Transverse colon (tissue), 4 donors: ENCODE measurements at regions not wholly inside any gene's neighbourhood (a gene's known extent, or its start where the extent isn't known, plus 50 kb on each side); places are given as distances from the start of the nearest gene placed in this dataset.

Experiments
- DNase-seq: peaks from one replicate; pipeline ENCODE4 v3.0.0-alpha.2; 2019
- H3K27ac ChIP-seq, 4 donors: fragments of 200-600 bp; sonication (generic); 2 replicates each; pipeline ENCODE4 v1.5.1; 2016 to 2018; ENCODE audit warnings: inconsistent platforms in 4 of 4
- H3K27me3 ChIP-seq: fragments of 200-600 bp; sonication (generic); 2 replicates; pipeline ENCODE4 v1.5.1; 2017; ENCODE audit warnings: inconsistent platforms
- H3K36me3 ChIP-seq, 4 donors: fragments of 200-600 bp; sonication (generic); 2 replicates each; pipeline ENCODE4 v1.5.1; 2017 to 2019; ENCODE audit warnings: inconsistent platforms in 4 of 4
- H3K4me1 ChIP-seq, 4 donors: fragments of 200-600 bp; sonication (generic); 2 replicates each; pipeline ENCODE4 v1.5.1; 2017 to 2020; ENCODE audit warnings: inconsistent platforms in 4 of 4
- H3K4me3 ChIP-seq, 4 donors: fragments of 200-600 bp; sonication (generic); 1 replicate in 1 of 4; 2 replicates in 3 of 4; pipeline versions ENCODE4 v1.5.1 to v1.6.1; 2017 to 2019; ENCODE audit warnings: inconsistent platforms in 4 of 4
- H3K9me3 ChIP-seq, 2 donors: fragments of 200-600 bp; sonication (generic); 2 replicates each; pipeline ENCODE4 v1.5.1; 2017 to 2019; ENCODE audit warnings: inconsistent platforms in 2 of 2
- CTCF ChIP-seq, 5 experiments: fragments of 200-600 bp in 3 of 5; fragments of 450-650 bp in 2 of 5; sonication (generic) in 3 of 5; IDR thresholded peaks; 1 replicate in 2 of 5; 2 replicates in 3 of 5; pipeline ENCODE4 v1.5.1; 2016 to 2017; ENCODE audit warnings: antibody characterized with exemption in 5 of 5, inconsistent platforms in 3 of 5, mild to moderate bottlenecking in 2 of 5, moderate library complexity in 1 of 5
- EP300 ChIP-seq: sonication (generic); formaldehyde crosslinking; IDR thresholded peaks from one replicate; pipeline ENCODE4 v1.6.1; 2017; ENCODE audit warnings: antibody characterized with exemption, low read depth
- POLR2A ChIP-seq: fragments of 450-650 bp; IDR thresholded peaks from one replicate; pipeline ENCODE4 v1.6.1; 2016; ENCODE audit warnings: antibody characterized with exemption, mild to moderate bottlenecking, moderate library complexity
- POLR2AphosphoS5 ChIP-seq, 3 donors: sonication (generic); formaldehyde crosslinking; IDR thresholded peaks; one replicate each; pipeline ENCODE4 v1.6.1; 2016; ENCODE audit warnings: antibody characterized with exemption in 3 of 3
- WGBS, 2 donors: methylation state at CpG; one replicate each; pipeline ENCODE4 v1.1.5; 2018; ENCODE audit warnings: low coverage in 1 of 2; 5-methylcytosine and 5-hydroxymethylcytosine counted together
- in situ Hi-C, 4 donors: fragments of 200-750 bp; cut with MboI; loops; one replicate each; pipeline versions ENCODE4 v1.15.0 to v1.15.1; 2017; ENCODE audit warnings: low sequenced_read_pairs in 3 of 4, low pct_ligation_motif_present in 1 of 4, low pct_unique_long_range_greater_than_20kb in 1 of 4
- intact Hi-C: fragments of 100-400 bp; cut with DNase I; formaldehyde crosslinking; loops from one replicate; pipeline ENCODE4 v1.15.1; 2023; ENCODE audit warnings: low total_unique reads

GRCh38 chr4:74583757-74584156, 138.8 kb downstream of the AREG start:
- no peaks in the 10 kb centered on the region for H3K4me1 ChIP-seq
- H3K27me3 ChIP-seq, result no peaks in the 10 kb centered on the region
- TF ChIP-seq POLR2AphosphoS5 (IDR thresholded peaks at IDR 0.05) (no peak), EP300 (no peak), POLR2A (no peak), CTCF (IDR thresholded peaks at IDR 0.05) (no peak)
- in situ Hi-C loops (no loop called here), intact Hi-C loops (no loop called here)
- no peak overlapping the region for H3K4me3 ChIP-seq
- no peak overlapping the region for H3K27ac ChIP-seq
- H3K36me3 ChIP-seq, result no peaks in the 10 kb centered on the region
- no peaks in the 10 kb centered on the region for H3K9me3 ChIP-seq
- no peak for DNase-seq

- TF ChIP-seq POLR2AphosphoS5 (IDR thresholded peaks at IDR 0.05) (no peak), POLR2A (no peak), EP300 (no peak), CTCF (IDR thresholded peaks at IDR 0.05) (no peak)
- no peak overlapping the region for H3K4me3 ChIP-seq
- in situ Hi-C loops, result no loop called here
- WGBS, 2 donors, result 93 to 98% methylated on average over 5 of the region's 5 CpGs
- no peaks in the 10 kb centered on the region for H3K36me3 ChIP-seq
- H3K9me3 ChIP-seq, result no peaks in the 10 kb centered on the region
- no peaks in the 10 kb centered on the region for H3K27me3 ChIP-seq
- intact Hi-C loops, result no loop called here
- DNase-seq, result no peak
- no peaks in the 10 kb centered on the region for H3K4me1 ChIP-seq
- no peak overlapping the region for H3K27ac ChIP-seq
Measured at GRCh38 chr4:74588350-74588749, 143.4 kb downstream of the AREG start.

- Histone ChIP-seq H3K4me3 (no peak overlapping the region), H3K9me3 (no peaks in the 10 kb centered on the region), H3K4me1 (no peaks in the 10 kb centered on the region), H3K27ac (no peak overlapping the region), H3K36me3 (no peaks in the 10 kb centered on the region), H3K27me3 (no peaks in the 10 kb centered on the region)
- in situ Hi-C loops (no loop called here), intact Hi-C loops (no loop called here)
- TF ChIP-seq CTCF (IDR thresholded peaks at IDR 0.05) (no peak), POLR2AphosphoS5 (IDR thresholded peaks at IDR 0.05) (no peak), EP300 (no peak), POLR2A (no peak)
- no peak for DNase-seq
Measured at GRCh38 chr4:74590476-74590875, 145.5 kb downstream of the AREG start.

- 64 to 80% methylated on average over 3 to 4 of the region's 4 CpGs for WGBS, 2 donors
- intact Hi-C loops, result no loop called here
- Histone ChIP-seq H3K9me3 (peaks cover 10 to 12% of the 10 kb centered on the region in 2 donors), H3K36me3 (no peaks in the 10 kb centered on the region), H3K27ac (no peak overlapping the region), H3K4me3 (no peak overlapping the region), H3K27me3 (no peaks in the 10 kb centered on the region), H3K4me1 (no peaks in the 10 kb centered on the region)
- DNase-seq, result no peak
- no peak for TF ChIP-seq EP300
- TF ChIP-seq POLR2A, result no peak
- TF ChIP-seq CTCF (IDR thresholded peaks at IDR 0.05), result no peak
- TF ChIP-seq POLR2AphosphoS5 (IDR thresholded peaks at IDR 0.05), result no peak
- in situ Hi-C loops, result no loop called here
Measured at GRCh38 chr4:74598611-74599325, 153.8 kb downstream of the AREG start.
